ELF-1 (cell line): ENCODE measurements at regions not wholly inside any gene's neighbourhood (a gene's known extent, or its start where the extent isn't known, plus 50 kb on each side); places are given as distances from the start of the nearest gene placed in this dataset.
"Not testable (repeated sequence)": the region's sequence is repeated elsewhere in the genome, so short reads cannot be mapped to it uniquely, and the experiment has no call there.

Experiments
- DNase-seq: peaks from one replicate; pipeline ENCODE4 v3.0.0-alpha.2; 2016; ENCODE audit warnings: low read depth, low spot score

- DNase-seq = no peak
Observed at GRCh38 chr14:106585692-106586091, 1059.3 kb downstream of the TMEM121 start.

DNA sequence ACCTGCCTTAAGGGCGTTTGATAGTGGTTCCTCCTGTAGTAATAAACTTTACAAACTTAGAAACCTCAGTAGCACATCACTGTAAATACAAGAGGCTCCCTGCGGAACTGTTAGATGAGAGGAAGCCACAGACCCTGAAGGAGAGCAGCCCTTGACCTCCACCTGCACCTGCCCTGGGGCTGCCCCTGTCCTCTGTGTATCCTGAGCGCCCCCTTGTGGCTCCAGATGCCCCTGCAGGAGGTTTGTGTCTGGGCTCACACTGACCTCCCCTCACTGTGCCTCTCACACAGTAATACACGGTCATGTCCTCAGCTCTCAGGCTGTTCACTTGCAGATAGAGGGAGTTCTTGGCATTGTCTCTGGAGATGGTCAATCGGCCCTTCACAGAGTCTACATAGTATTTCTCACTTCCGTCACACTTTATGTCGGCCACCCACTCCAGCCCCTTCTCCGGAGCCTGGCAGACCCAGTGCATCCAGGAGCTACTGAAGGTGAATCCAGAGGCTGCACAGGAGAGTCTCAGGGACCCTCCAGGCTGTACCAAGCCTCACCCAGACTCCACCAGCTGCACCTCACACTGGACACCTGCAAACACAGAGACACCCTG, 1059.8 kb downstream of the TMEM121 start:
- peak; percentile 2 for DNase-seq

DNA sequence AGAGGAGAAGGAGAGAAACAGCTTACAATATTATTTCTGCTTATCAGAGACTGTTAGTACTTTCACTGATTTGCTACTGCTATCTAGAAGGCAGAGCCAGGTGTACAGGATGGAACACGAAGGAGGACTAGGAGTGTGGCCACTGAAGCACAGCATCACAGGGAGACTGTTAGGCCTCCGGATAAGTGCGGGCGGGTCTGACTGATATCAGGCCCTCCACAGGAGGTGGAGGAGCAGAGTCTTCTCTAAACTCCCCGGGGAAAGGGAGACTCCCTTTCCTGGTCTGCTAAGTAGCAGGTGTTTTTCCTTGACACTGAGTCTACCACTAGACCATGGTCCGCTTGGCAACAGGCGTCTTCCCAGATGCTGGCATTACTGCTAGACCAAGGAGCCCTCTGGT, 1065.2 kb downstream of the TMEM121 start:
- not testable (repeated sequence) for DNase-seq

- DNase-seq = not testable (repeated sequence)
Observed at GRCh38 chr14:106592115-106592852, 1065.9 kb downstream of the TMEM121 start.

- no peak for DNase-seq
Observed at GRCh38 chr14:106599209-106599608, 1072.8 kb downstream of the TMEM121 start.

- peak; percentile 2 for DNase-seq
Observed at GRCh38 chr14:106605548-106606448, 1079.4 kb downstream of the TMEM121 start.

GRCh38 chr14:106606936-106607335, 1080.6 kb downstream of the TMEM121 start:
- DNase-seq = no peak

DNA sequence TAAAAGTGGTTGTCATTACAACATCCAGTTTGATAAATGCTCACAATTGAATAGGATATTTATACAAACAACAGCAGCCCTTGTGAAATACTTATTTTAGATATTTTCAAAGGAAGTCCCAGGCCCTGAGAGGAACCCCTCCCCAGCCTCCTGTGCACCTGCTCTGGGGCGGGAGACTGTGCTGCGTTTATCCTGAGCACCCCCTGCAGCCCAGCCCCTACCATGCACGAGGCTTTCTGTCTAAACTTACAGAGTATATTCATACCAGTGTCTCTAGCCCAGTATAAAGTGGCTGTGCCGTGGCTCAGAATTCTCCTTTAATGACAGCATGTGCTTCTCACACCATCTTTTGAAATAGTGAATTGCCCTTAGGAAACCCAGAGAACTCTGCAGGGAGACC, 1084.3 kb downstream of the TMEM121 start:
- no peak for DNase-seq

DNA sequence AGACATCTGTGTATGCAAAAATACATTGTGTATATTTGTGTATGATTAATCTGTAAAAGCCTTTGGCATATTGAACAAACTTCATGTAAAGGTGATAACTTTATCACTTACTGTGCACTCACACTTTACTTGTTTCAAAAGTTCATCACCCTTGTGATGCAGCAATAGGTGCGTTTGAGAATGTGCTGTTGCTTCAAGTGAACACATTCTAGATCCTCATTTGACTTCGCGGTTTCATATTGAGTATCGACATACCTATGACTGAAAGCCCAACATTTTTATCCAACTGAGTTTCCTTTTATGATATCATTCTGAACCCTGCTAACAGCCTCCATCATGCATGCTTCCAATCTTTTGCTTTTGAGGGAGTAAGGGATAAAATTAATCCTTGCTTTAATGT, 1086.9 kb downstream of the TMEM121 start:
- DNase-seq = no peak

GRCh38 chr14:106618471-106618951, 1092.1 kb downstream of the TMEM121 start:
- DNase-seq = peak; percentile 15

GRCh38 chr14:106619606-106620005, 1093.2 kb downstream of the TMEM121 start:
- DNase-seq = no peak

DNA sequence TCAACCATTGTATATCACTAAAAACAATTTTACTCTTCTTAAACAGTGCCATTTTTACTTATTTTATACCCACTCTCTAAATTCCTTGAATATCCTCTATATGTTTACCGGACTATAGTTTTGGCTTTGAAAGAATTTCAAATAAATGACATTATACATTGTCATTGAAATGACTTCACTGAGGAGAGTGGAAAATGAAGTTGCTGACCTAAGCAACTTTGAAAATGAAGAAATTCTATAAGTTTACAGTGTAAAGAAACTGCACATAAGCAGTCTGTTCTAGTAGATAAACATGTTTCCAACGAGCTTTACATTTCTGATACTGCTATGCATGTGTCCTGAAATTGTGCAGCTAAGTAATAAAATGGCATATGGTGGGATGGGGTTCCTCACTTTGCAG, 1094.0 kb downstream of the TMEM121 start:
- DNase-seq = no peak

DNA sequence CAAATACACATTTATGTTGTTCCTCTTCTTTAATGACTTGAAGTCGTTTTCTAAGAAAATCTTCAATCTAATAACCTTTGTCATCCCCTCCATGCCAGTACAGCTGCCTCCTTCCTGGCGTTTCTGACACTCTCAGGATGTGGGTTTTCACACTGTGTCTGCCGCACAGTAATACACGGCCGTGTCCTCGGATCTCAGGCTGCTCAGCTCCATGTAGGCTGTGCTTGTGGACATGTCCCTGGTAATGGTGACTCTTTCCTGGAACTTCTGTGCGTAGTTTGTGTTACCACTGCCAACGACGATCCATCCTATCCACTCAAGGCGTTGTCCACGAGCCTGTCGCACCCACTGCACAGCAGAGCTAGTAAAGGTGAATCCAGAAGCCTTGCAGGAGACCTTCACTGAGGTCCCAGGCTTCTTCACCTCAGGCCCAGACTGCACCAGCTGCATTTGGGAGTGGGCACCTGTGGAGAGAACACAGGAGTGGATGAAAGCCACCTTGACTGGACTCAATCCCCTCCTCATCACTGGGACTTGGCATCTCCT, 1095.9 kb downstream of the TMEM121 start:
- DNase-seq = no peak

GRCh38 chr14:106625186-106625585, 1098.8 kb downstream of the TMEM121 start:
- no peak for DNase-seq

- not testable (repeated sequence) for DNase-seq
Observed at GRCh38 chr14:106626469-106626868, 1100.1 kb downstream of the TMEM121 start.

GRCh38 chr14:106626942-106627588, 1100.7 kb downstream of the TMEM121 start:
- DNase-seq = peak; percentile 22

DNA sequence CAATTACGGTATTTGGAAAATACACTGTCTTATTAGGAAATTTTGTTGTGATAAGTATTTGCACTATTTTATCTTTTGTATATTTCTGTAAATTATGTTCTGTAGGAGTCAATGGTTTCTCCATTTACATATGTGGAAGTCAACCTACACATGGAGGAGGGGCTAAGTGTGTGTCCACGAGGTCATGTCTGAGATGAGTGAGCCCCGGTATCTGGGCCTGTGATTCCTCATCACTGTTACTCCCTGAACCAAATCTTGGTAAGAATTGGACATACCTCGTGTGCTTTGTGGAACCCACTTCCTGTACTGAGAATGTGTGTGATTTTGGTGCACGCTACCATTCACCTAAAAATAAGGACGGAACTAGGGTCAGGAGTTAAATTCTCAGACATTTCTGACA, 1105.5 kb downstream of the TMEM121 start:
- no peak for DNase-seq

GRCh38 chr14:106633721-106634120, 1107.3 kb downstream of the TMEM121 start:
- DNase-seq = no peak

DNA sequence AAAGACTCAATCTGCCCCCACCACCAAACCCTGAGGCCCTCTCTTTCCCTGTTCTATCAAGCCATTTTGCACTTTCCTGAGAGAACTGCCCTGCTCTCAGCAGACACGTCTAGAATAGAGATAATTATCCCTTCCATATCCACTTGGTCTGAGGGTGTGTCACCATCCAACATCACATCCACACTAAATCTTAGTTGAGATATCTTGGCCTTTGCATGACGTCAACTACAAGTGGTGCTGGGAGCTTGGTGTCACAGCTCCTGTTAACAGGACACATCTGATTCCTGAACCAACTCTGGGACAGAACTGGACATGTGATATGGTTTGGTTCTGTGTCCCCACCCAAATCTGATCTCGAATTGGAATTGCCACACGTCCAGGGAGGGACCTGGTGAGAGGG, 1109.2 kb downstream of the TMEM121 start:
- DNase-seq = no peak

DNA sequence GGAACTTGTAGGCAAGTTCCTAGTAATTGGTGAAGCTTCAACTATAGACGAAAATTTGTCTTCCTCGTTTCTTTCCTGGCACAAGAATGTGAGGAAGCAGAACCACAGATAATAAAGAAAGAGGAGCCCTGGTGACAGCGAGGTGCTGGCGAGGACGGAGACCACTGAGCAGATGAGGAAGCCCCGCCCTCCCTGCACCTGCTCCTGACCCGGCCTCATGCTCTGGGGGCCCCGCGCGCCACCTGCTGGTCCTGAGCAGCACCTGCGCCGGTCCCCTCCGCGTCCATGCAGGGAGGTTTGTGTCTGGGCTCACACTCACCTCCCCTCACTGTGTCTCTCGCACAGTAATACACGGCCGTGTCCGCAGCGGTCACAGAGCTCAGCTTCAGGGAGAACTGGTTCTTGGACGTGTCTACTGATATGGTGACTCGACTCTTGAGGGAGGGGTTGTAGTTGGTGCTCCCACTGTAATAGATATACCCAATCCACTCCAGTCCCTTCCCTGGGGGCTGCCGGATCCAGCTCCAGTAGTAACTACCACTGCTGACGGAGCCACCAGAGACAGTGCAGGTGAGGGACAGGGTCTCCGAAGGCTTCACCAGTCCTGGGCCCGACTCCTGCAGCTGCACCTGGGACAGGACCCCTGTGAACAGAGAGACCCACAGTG, 1112.5 kb downstream of the TMEM121 start:
- DNase-seq = peak; percentile 3

DNA sequence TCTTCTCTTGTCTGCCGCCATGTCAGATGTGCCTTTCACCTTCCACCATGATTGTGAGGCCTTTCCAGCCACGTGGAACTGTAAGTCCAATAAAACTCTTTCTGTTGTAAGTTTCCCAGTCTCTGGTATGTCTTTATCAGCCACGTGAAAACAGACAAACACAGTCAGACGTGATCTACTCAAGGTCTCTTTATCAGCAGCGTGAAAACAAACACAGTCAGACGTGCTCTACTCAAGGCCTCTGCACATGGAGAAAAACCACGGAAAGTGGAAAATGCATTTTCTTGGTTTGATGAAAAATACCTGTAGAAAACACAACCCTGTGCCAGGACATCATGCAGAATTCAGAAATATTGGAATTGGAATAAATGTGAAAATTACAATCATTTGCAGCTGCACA, 1115.7 kb downstream of the TMEM121 start:
- no peak for DNase-seq
